Ishikawa (cell line): ENCODE measurements at regions not wholly inside any gene's neighbourhood (a gene's known extent, or its start where the extent isn't known, plus 50 kb on each side); places are given as distances from the start of the nearest gene placed in this dataset.

Experiments used
- CEBPB ChIP-seq: IDR thresholded peaks from 2 replicates; pipeline ENCODE4 v1.6.1; 2012
- CREB1 ChIP-seq: IDR thresholded peaks from 2 replicates; pipeline ENCODE4 v1.6.1; 2012; ENCODE audit warnings: low read depth
- EGR1 ChIP-seq: IDR thresholded peaks from 2 replicates; pipeline ENCODE4 v1.6.1; 2012
- EP300 ChIP-seq: IDR thresholded peaks from 2 replicates; pipeline ENCODE4 v1.6.1; 2012; ENCODE audit warnings: borderline replicate concordance
- FOXM1 ChIP-seq: IDR thresholded peaks from 2 replicates; pipeline ENCODE4 v1.6.1; 2012; ENCODE audit warnings: low read depth, borderline replicate concordance
- MAX ChIP-seq: IDR thresholded peaks from 2 replicates; pipeline ENCODE4 v1.6.1; 2012
- NFIC ChIP-seq: IDR thresholded peaks from 2 replicates; pipeline ENCODE4 v1.6.1; 2012
- RAD21 ChIP-seq: IDR thresholded peaks from 2 replicates; pipeline ENCODE4 v1.6.1; 2012; ENCODE audit warnings: low read depth
- REST ChIP-seq: IDR thresholded peaks from 2 replicates; pipeline ENCODE4 v1.6.1; 2012; ENCODE audit warnings: low read depth, mild to moderate bottlenecking
- TAF1 ChIP-seq: IDR thresholded peaks from 2 replicates; pipeline ENCODE4 v1.6.1; 2012; ENCODE audit warnings: low read depth, mild to moderate bottlenecking
- TCF12 ChIP-seq: IDR thresholded peaks from 2 replicates; pipeline ENCODE4 v1.6.1; 2012; ENCODE audit warnings: low read depth
- TEAD4 ChIP-seq: IDR thresholded peaks from 2 replicates; pipeline ENCODE4 v1.6.1; 2012
- USF1 ChIP-seq: IDR thresholded peaks from 2 replicates; pipeline ENCODE4 v1.6.1; 2012
- YY1 ChIP-seq: IDR thresholded peaks from 2 replicates; pipeline ENCODE4 v1.6.1; 2012; ENCODE audit warnings: low read depth
- ZBTB7A ChIP-seq: IDR thresholded peaks from 2 replicates; pipeline ENCODE4 v1.6.1; 2012; ENCODE audit warnings: low read depth

GRCh38 chr7:41795276-41795833, 92.5 kb upstream of the INHBA start:
- TF ChIP-seq EGR1 (no peak), MAX (no peak), RAD21 (no peak), USF1 (no peak), FOXM1 (no peak), TEAD4 (no peak), EP300 (no peak), TCF12 (no peak), TAF1 (no peak), CEBPB (no peak), ZBTB7A (no peak), YY1 (no peak), NFIC (no peak)

- TF ChIP-seq TEAD4 (no peak), YY1 (no peak), RAD21 (no peak), TAF1 (no peak), EGR1 (no peak), NFIC (no peak), CREB1 (no peak)
These were observed 90.7 kb upstream of the INHBA start for GRCh38 chr7:41793556-41793955.

GRCh38 chr7:41792120-41792519, 89.2 kb upstream of the INHBA start:
- TF ChIP-seq REST (no peak), NFIC (no peak), TAF1 (no peak), RAD21 (no peak), CEBPB (no peak), EGR1 (no peak), USF1 (no peak), TEAD4 (no peak), FOXM1 (no peak), ZBTB7A (no peak), MAX (no peak), YY1 (no peak), EP300 (no peak)

GRCh38 chr7:41788556-41788955, 85.7 kb upstream of the INHBA start:
- TF ChIP-seq MAX (no peak), TAF1 (no peak), REST (no peak), EGR1 (no peak)

GRCh38 chr7:41787651-41788350, 84.9 kb upstream of the INHBA start:
- TF ChIP-seq NFIC (no peak), YY1 (no peak), CREB1 (no peak), TAF1 (no peak), EGR1 (no peak), TCF12 (no peak), FOXM1 (no peak), EP300 (no peak), RAD21 (no peak), ZBTB7A (no peak), MAX (no peak)

- TF ChIP-seq CEBPB (no peak), TCF12 (no peak), FOXM1 (no peak), MAX (no peak), REST (no peak), CREB1 (no peak), TAF1 (no peak), RAD21 (no peak), YY1 (no peak), USF1 (no peak), EP300 (no peak), ZBTB7A (no peak), NFIC (no peak), TEAD4 (no peak), EGR1 (no peak)
These were observed 84.1 kb upstream of the INHBA start for GRCh38 chr7:41786944-41787343.
